ENCODE measurements at regions not wholly inside any gene's neighbourhood (a gene's known extent, or its start where the extent isn't known, plus 50 kb on each side); places are given as distances from the start of the nearest gene placed in this dataset.

DNA sequence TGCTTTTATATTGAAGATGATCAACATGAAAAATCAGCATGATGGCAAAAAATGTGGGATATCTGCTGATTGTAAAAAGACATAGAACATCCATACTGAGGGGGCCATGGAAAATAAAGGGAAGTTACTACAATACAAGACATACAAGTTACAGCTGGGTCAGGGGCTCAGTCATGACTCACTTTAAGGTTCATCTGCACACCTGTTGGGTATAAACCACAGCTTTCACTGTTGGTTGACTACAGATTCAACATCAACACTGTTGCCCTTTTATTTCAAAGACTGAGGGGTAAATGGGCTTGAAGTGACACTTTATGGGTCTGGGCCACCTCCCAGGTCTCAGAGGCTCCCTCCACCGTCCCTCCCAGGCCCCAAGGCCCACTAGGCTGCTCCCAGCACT, 98.1 kb upstream of the IRS2 start:
- TF ChIP-seq CTCF (IDR thresholded peaks at IDR 0.05; ENCODE audit: insufficient read depth in 1 of 2, low read depth in 1 of 2, low read length in 1 of 2, severe bottlenecking in 1 of 2, unreplicated experiment in 1 of 2) = no peak
- H3K9me3 Mint-ChIP-seq (ENCODE audit: unreplicated experiment) = no peaks in the 10 kb centered on the region
- H3K27me3 ChIP-seq (replicated peaks; ENCODE audit: control insufficient read depth, insufficient read depth, low read length) = no peaks in the 10 kb centered on the region
- no peak overlapping the region for H3K4me3 ChIP-seq (ENCODE audit: low read depth, low read length)
- no peak overlapping the region for H3K4me3 Mint-ChIP-seq (ENCODE audit: unreplicated experiment)
- intact Hi-C loops (cut with micrococcal nuclease; ENCODE audit: unreplicated experiment) = no loop called here
- H3K36me3 ChIP-seq (ENCODE audit: control insufficient read depth, insufficient read depth, low read length) = no peaks in the 10 kb centered on the region
- POLR2A ChIA-PET = no interaction called here
- no peaks in the 10 kb centered on the region for H3K4me1 Mint-ChIP-seq (ENCODE audit: low read depth, unreplicated experiment)
- H3K27ac Mint-ChIP-seq (ENCODE audit: unreplicated experiment) = no peak overlapping the region
- BruUV-seq (replicated peaks) = no TSS peak
- H3K4me1 ChIP-seq = no peaks in the 10 kb centered on the region
- H3K27me3 Mint-ChIP-seq (ENCODE audit: insufficient read depth, unreplicated experiment) = peaks cover 2% of the 10 kb centered on the region
- H3K9me3 ChIP-seq = peaks cover 2% of the 10 kb centered on the region; the same call in 1 of the 2 replicates
- no peak for DNase-seq
- H3K36me3 Mint-ChIP-seq (ENCODE audit: insufficient read depth, unreplicated experiment) = no peaks in the 10 kb centered on the region
- CTCF ChIA-PET = no interaction called here

- no peaks in the 10 kb centered on the region for H3K36me3 ChIP-seq (ENCODE audit: control insufficient read depth, insufficient read depth, low read length)
- no TSS peak for BruUV-seq (replicated peaks)
- no peak overlapping the region for H3K27ac Mint-ChIP-seq (ENCODE audit: unreplicated experiment)
- H3K27me3 ChIP-seq (replicated peaks; ENCODE audit: control insufficient read depth, insufficient read depth, low read length) = no peaks in the 10 kb centered on the region
- TF ChIP-seq CTCF (IDR thresholded peaks at IDR 0.05; ENCODE audit: insufficient read depth in 1 of 2, low read depth in 1 of 2, low read length in 1 of 2, severe bottlenecking in 1 of 2, unreplicated experiment in 1 of 2) = no peak
- no peak overlapping the region for H3K4me3 Mint-ChIP-seq (ENCODE audit: unreplicated experiment)
- ChIA-PET CTCF (no interaction called here), POLR2A (no interaction called here)
- intact Hi-C loops (cut with micrococcal nuclease; ENCODE audit: unreplicated experiment) = no loop called here
- no peaks in the 10 kb centered on the region for H3K4me1 Mint-ChIP-seq (ENCODE audit: low read depth, unreplicated experiment)
- no peaks in the 10 kb centered on the region for H3K9me3 Mint-ChIP-seq (ENCODE audit: unreplicated experiment)
- no peak overlapping the region for H3K4me3 ChIP-seq (ENCODE audit: low read depth, low read length)
- peaks cover 2% of the 10 kb centered on the region for H3K27me3 Mint-ChIP-seq (ENCODE audit: insufficient read depth, unreplicated experiment)
- H3K36me3 Mint-ChIP-seq (ENCODE audit: insufficient read depth, unreplicated experiment) = no peaks in the 10 kb centered on the region
- DNase-seq = no peak
- H3K4me1 ChIP-seq = no peaks in the 10 kb centered on the region
- peaks cover 2% of the 10 kb centered on the region; the same call in 1 of the 2 replicates for H3K9me3 ChIP-seq
Measured at GRCh38 chr13:109883181-109884180, 97.1 kb upstream of the IRS2 start.

- no peak overlapping the region for H3K4me3 Mint-ChIP-seq (ENCODE audit: unreplicated experiment)
- H3K27ac Mint-ChIP-seq (ENCODE audit: unreplicated experiment) = no peak overlapping the region
- CTCF ChIA-PET = interaction anchor here (0.6 kb wide), 1 partner anchor 51 kb away, joined by 4 read pairs; no protein-coding TSS in a partner anchor
Measured at GRCh38 chr13:109881961-109882558, 95.7 kb upstream of the IRS2 start.

More at GRCh38 chr13:109881961-109882558, 95.7 kb upstream of the IRS2 start:
- Histone ChIP-seq H3K36me3 (ENCODE audit: control insufficient read depth, insufficient read depth, low read length) (no peaks in the 10 kb centered on the region), H3K4me1 (no peaks in the 10 kb centered on the region), H3K4me3 (ENCODE audit: low read depth, low read length) (no peak overlapping the region), H3K27me3 (replicated peaks; ENCODE audit: control insufficient read depth, insufficient read depth, low read length) (no peaks in the 10 kb centered on the region), H3K9me3 (no peaks in the 10 kb centered on the region; the same call in 1 of the 2 replicates)
- H3K4me1 Mint-ChIP-seq (ENCODE audit: low read depth, unreplicated experiment) = no peaks in the 10 kb centered on the region
- BruUV-seq (replicated peaks) = no TSS peak
- no peaks in the 10 kb centered on the region for H3K9me3 Mint-ChIP-seq (ENCODE audit: unreplicated experiment)
- intact Hi-C loops (cut with micrococcal nuclease; ENCODE audit: unreplicated experiment) = no loop called here
- POLR2A ChIA-PET = no interaction called here
- H3K36me3 Mint-ChIP-seq (ENCODE audit: insufficient read depth, unreplicated experiment) = no peaks in the 10 kb centered on the region
- H3K27me3 Mint-ChIP-seq (ENCODE audit: insufficient read depth, unreplicated experiment) = peaks cover 2% of the 10 kb centered on the region
- TF ChIP-seq CTCF (IDR thresholded peaks at IDR 0.05; ENCODE audit: insufficient read depth in 1 of 2, low read depth in 1 of 2, low read length in 1 of 2, severe bottlenecking in 1 of 2, unreplicated experiment in 1 of 2) = no peak
- no peak for DNase-seq
